NCI-H345 (cell line): ENCODE measurements at regions not wholly inside any gene's neighbourhood (a gene's known extent, or its start where the extent isn't known, plus 50 kb on each side); places are given as distances from the start of the nearest gene placed in this dataset.

Source experiments
- DNase-seq: peaks from one replicate; lab custom pipeline; 2025; lab: John Stamatoyannopoulos, UW

GRCh38 chr2:6626401-6627012 is 239.2 kb downstream of the CMPK2 start:
- no peak for DNase-seq

GRCh38 chr2:6627316-6627715 is 238.4 kb downstream of the CMPK2 start:
- DNase-seq = no peak

- DNase-seq = no peak
These were observed 235.5 kb downstream of the CMPK2 start for GRCh38 chr2:6630209-6630608.

DNA sequence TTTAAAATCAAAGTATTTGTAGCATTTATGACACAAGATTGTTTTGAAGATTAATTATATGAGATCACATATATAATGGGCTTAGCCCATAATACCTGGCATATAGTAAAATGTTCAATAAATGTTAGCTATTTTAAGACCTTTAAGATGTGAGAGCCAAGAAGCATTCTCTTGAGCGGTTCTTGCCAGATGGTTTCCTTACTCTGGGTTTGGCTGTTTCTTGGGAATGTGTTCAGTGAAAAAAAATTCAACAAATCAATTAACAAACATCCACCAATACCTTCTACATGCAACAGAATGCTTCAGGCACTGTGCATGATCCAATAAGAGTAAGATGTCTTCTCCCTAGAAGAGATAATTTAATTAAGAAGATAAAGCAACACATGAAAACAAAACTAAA is 230.4 kb downstream of the CMPK2 start:
- DNase-seq = no peak

GRCh38 chr2:6637330-6637729 is 228.4 kb downstream of the CMPK2 start:
- DNase-seq = no peak

- no peak for DNase-seq
These were observed 225.6 kb downstream of the CMPK2 start for GRCh38 chr2:6639929-6640620.

DNA sequence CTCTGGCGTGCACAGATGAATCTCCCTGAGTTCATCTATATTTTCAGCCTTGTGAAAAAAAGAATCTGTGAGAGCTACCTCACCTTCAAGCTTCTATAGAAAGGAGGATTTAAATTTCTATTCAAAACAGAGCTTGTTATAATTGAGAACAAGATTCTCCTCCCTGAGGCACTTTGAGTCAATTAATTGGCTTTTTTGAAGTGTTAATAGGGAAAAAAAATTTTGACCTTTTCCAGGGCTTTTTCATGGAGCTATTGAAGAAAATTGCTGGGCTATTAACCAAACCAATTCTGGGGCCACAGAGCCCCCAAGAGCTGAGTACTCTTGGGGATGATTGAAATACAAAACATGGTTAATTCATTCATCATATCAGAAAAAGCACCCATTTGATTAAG is 225.1 kb downstream of the CMPK2 start:
- DNase-seq = no peak

DNA sequence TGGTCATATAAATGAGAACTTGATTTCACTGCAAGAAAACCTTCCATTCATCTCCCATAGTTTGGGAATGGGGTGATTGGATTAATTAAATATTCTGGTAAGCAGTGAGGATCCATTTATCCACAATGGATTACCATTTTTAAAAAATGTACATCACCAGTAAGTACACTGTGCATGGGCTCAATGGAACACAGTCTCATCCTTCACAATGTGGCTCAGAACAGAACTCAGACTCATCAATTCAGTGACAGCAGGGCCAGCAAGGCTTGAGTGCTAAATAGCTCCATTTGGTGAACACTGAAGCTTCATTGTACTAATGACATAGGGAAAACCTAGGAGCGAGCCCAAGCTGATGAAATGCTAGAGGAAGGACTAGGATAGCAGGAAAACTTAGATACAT is 223.8 kb downstream of the CMPK2 start:
- DNase-seq = no peak

DNA sequence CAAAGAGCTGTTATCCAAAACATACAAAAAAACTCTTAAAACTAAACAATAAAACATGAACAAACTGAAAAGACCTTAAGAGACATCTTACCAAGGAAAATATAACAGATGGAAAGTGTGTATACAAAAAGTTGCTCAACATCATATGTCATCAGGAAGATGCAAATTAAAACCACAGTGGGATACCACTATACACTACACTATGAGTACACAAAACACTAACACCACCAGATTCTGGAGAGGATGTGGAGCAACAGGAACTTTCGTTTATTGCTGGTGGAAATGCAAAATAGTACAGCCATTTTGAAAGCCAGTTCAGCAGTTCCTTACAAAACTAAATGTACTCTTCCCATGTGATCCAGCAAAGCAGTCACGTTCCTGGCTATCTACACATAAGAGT is 221.4 kb downstream of the CMPK2 start:
- no peak for DNase-seq

GRCh38 chr2:6645004-6645403 is 220.7 kb downstream of the CMPK2 start:
- no peak for DNase-seq

DNA sequence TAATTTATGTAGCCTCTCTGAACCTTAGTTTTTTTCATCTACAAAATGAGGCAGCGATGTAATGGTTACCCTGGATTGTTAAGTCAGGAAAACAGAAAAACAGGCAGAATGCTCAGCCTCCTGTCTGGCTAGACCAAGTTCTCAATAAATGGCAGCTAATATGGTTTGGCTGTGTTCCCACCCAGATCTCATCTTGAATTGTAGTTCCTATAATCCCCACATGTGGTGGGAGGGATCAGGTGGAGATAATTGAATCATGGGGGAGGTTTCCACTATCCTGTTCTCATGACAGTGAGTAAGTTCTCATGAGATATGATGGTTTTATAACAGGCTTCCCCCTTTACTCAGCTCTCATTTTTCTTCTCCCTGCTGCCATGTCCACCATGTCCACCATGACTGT is 220.0 kb downstream of the CMPK2 start:
- no peak for DNase-seq

GRCh38 chr2:6647046-6647445 is 218.7 kb downstream of the CMPK2 start:
- no peak for DNase-seq

DNA sequence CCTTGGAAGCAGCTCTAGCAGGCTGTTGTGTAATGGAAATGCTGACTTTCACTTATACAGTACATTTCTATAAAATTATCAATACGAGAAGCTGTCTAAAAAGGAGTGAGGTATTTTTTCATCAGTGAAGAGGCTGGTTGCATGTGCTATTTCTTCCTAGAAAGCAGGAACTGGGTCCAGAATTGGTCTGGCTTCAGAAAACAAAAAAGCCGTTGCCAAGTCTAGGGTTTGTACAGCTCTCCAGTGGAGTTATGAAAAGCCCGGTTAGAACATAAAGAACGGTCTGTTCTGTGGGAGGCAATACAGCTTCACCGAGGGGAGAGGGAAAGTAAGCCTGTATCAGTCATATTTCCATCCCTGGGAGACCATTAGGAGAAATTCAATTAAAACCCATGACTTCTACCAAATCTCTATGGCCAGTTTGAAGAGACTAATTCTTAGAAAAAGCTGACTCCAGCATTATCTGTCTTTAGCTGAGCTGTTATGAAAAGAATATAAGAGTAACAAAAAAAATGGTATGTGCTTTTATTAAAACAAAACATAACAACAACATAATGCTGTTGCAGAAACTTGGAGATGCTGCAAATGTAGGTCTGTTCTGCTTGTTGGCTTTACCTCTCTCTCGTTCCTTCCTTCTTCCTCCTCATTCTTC is 217.0 kb downstream of the CMPK2 start:
- DNase-seq = no peak

GRCh38 chr2:6650311-6650710 is 215.4 kb downstream of the CMPK2 start:
- DNase-seq = no peak

GRCh38 chr2:6652251-6652650 is 213.5 kb downstream of the CMPK2 start:
- no peak for DNase-seq

- no peak for DNase-seq
These were observed 212.4 kb downstream of the CMPK2 start for GRCh38 chr2:6653281-6653750.

- no peak for DNase-seq
These were observed 211.4 kb downstream of the CMPK2 start for GRCh38 chr2:6654279-6654678.

- no peak for DNase-seq
These were observed 209.1 kb downstream of the CMPK2 start for GRCh38 chr2:6656633-6657032.

DNA sequence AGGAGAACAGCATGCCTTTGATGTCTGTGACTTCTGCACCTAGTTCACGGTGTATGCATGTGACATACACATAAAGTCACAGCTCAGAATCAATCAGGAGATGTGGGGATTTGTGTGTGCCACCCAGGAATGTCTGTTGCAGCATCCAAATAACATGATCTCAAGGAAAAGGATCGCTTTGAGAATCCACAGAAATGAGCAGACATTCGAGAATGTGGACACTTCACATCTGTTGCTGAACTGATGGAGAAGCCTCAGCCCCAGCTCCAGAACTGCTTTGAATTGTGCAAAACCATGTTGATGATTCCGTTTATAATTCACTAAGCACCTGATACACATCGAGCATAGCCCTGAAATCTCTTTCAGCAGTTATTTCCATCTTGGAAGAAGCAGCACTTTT is 208.6 kb downstream of the CMPK2 start:
- no peak for DNase-seq

DNA sequence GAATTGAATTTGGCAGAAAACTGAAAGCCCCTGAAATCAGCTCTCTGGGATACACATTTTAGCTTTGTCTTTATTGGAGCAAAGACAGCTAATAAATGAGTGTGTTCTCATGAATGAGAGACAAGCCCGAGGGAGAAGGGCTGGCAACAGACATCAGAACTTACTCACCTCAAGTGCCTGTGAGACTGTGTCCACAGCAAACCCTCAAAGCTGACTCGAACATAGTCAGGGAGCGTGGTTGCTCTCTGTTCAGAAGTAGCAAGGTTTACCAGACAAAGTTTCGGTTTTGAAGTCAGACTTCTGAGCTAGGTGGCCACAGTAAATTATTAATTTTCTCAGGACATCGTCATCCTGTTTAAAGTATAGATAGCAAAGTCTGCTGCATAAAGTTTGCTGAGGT is 207.9 kb downstream of the CMPK2 start:
- DNase-seq = no peak

GRCh38 chr2:6664332-6665061 is 201.2 kb downstream of the CMPK2 start:
- no peak for DNase-seq

- DNase-seq = no peak
These were observed 200.3 kb downstream of the CMPK2 start for GRCh38 chr2:6665093-6666045.
